HepG2 (cell line): ENCODE measurements at regions not wholly inside any gene's neighbourhood (a gene's known extent, or its start where the extent isn't known, plus 50 kb on each side); places are given as distances from the start of the nearest gene placed in this dataset.
A peak's percentile ranks its signal among the peaks of the same experiment; 100 is the strongest.
"Not testable (repeated sequence)": the region's sequence is repeated elsewhere in the genome, so short reads cannot be mapped to it uniquely, and the experiment has no call there.

Experiments
- ATAC-seq: fragments of 200-7000 bp; cut with Tn5 transposase; 3 replicates; pipeline ENCODE4 v1.9.1; 2020; ENCODE audit warnings: mild to moderate bottlenecking, moderate library complexity
- BruUV-seq: library from RNA; stranded (reverse); fragments of 400-500 nt; replicated peaks from 2 replicates; lab custom pipeline; 2021; lab: Mats Ljungman, UMichigan
- CTCF ChIA-PET: fragments of 300-600 bp; formaldehyde crosslinking; extraction: SDS; loops from one replicate; lab custom pipeline; 2021; ENCODE audit warnings: low total read pairs, inconsistent platforms, low intra/inter-chr PET ratio; lab: Yijun Ruan, JAX
- POLR2A ChIA-PET: fragments of 350-600 bp; sonication (Branson Sonifier 250); formaldehyde crosslinking; loops from one replicate; lab custom pipeline; 2020; ENCODE audit warnings: antibody characterized with exemption, inconsistent platforms; lab: Yijun Ruan, JAX
- DNase-seq: peaks from one replicate; pipeline ENCODE4 v3.0.0-alpha.2; 2015; ENCODE audit warnings: low spot score
- FAIRE-seq: peaks from 3 replicates; lab custom pipeline; 2011; peaks lifted over from hg19 to GRCh38; lab: Jason Lieb, UNC
- H2AFZ ChIP-seq: one replicate; pipeline ENCODE4 v1.6.1; 2011; ENCODE audit warnings: low read length, inconsistent platforms
- H3K27ac ChIP-seq: fragments of 300-600 bp; 3 replicates; pipeline ENCODE4 v1.8.0; 2011; ENCODE audit warnings: mixed run types, mild to moderate bottlenecking, mixed read lengths, low read length, inconsistent platforms; ENCODE audit not compliant: insufficient read depth; ENCODE audit errors: extremely low read length
- H3K27me3 ChIP-seq, 2 experiments: fragments of 200-600 bp in 1 of 2; 2 replicates in 1 of 2; 3 replicates in 1 of 2; pipeline versions ENCODE4 v1.6.0 to v1.8.0; 2011; ENCODE audit warnings: low read length in 2 of 2, mild to moderate bottlenecking in 2 of 2, moderate library complexity in 2 of 2, inconsistent platforms in 1 of 2; ENCODE audit not compliant: insufficient read depth in 2 of 2, control insufficient read depth in 1 of 2
- H3K36me3 ChIP-seq, 2 experiments: fragments of 200-600 bp in 1 of 2; replicated peaks in 1 of 2; 2 replicates in 1 of 2; 3 replicates in 1 of 2; pipeline versions ENCODE4 v1.5.1 to v1.8.0; 2011; ENCODE audit warnings: low read length in 2 of 2, inconsistent platforms in 1 of 2; ENCODE audit not compliant: insufficient read depth in 2 of 2, control insufficient read depth in 1 of 2
- H3K4me1 ChIP-seq: 2 replicates; pipeline ENCODE4 v1.5.1; 2012; ENCODE audit warnings: low read length, inconsistent platforms; ENCODE audit not compliant: insufficient read depth
- H3K4me2 ChIP-seq: 2 replicates; pipeline ENCODE4 v1.6.0; 2011; ENCODE audit warnings: low read depth, low read length, inconsistent platforms
- H3K4me3 ChIP-seq, 3 experiments: fragments of 200-600 bp in 1 of 3; sonication (generic), shearing (Covaris generic) in 1 of 3; replicated peaks in 1 of 3; 2 replicates each; pipeline ENCODE4 v1.5.1; 2011 to 2016; ENCODE audit warnings: low read length in 3 of 3, inconsistent platforms in 2 of 3, low read depth in 2 of 3, mild to moderate bottlenecking in 2 of 3, control low read depth in 1 of 3, mixed read lengths in 1 of 3; ENCODE audit not compliant: insufficient read depth in 1 of 3
- H3K79me2 ChIP-seq: one replicate; pipeline ENCODE4 v1.6.1; 2011; ENCODE audit warnings: low read length, inconsistent platforms; ENCODE audit not compliant: insufficient read depth
- H3K9ac ChIP-seq: 2 replicates; pipeline ENCODE4 v1.6.0; 2011; ENCODE audit warnings: mild to moderate bottlenecking, low read depth, low read length, inconsistent platforms; ENCODE audit not compliant: insufficient read depth
- H3K9me3 ChIP-seq: 2 replicates; pipeline ENCODE4 v1.5.1; 2012; ENCODE audit warnings: mild to moderate bottlenecking, low read length
- H4K20me1 ChIP-seq: 2 replicates; pipeline ENCODE4 v1.6.0; 2011; ENCODE audit warnings: inconsistent platforms, mild to moderate bottlenecking, low read length, moderate library complexity; ENCODE audit not compliant: insufficient read depth
- WGBS: methylation state at CpG from one replicate; pipeline ENCODE4 v1.1.6; 2017; ENCODE audit warnings: low lambda C conversion rate; 5-methylcytosine and 5-hydroxymethylcytosine counted together
- in situ Hi-C: cut with HindIII; loops from 2 replicates; pipeline ENCODE4 v1.10.0; 2017; ENCODE audit warnings: low pct_unique_long_range_greater_than_20kb; ENCODE audit not compliant: extremely low pct_ligation_motif_present
- intact Hi-C: fragments of 100-400 bp; cut with micrococcal nuclease; formaldehyde crosslinking; loops from one replicate; pipeline ENCODE4 v1.10.0; 2022; ENCODE audit not compliant: unreplicated experiment

GRCh38 chr2:89306869-89307637 is 615.6 kb downstream of the RPIA start:
- H2AFZ ChIP-seq, intact Hi-C loops, CTCF ChIA-PET, in situ Hi-C loops, H3K79me2 ChIP-seq, H3K36me3 ChIP-seq, H3K9ac ChIP-seq, H3K27me3 ChIP-seq, POLR2A ChIA-PET, H3K9me3 ChIP-seq, BruUV-seq, FAIRE-seq, H3K4me3 ChIP-seq, H3K27ac ChIP-seq, DNase-seq, H3K4me2 ChIP-seq, H3K4me1 ChIP-seq, H4K20me1 ChIP-seq: not testable (repeated sequence)
- WGBS = 66% methylated on average over 4 of the region's 8 CpGs
- ATAC-seq = peak; percentile 50

GRCh38 chr2:89318990-89319389 is 627.5 kb downstream of the RPIA start:
- H3K4me1 ChIP-seq, H2AFZ ChIP-seq, H3K27me3 ChIP-seq, CTCF ChIA-PET, H3K27ac ChIP-seq, H3K4me3 ChIP-seq, H3K9me3 ChIP-seq, intact Hi-C loops, BruUV-seq, H4K20me1 ChIP-seq, DNase-seq, POLR2A ChIA-PET, H3K36me3 ChIP-seq, H3K9ac ChIP-seq, H3K79me2 ChIP-seq, in situ Hi-C loops, H3K4me2 ChIP-seq: not testable (repeated sequence)
- WGBS = no CpG with 5 or more reads among the region's 6 CpGs
- FAIRE-seq (peak; percentile 92), ATAC-seq (peak; percentile 95)

- H3K4me1 ChIP-seq, H3K27ac ChIP-seq, FAIRE-seq, H3K79me2 ChIP-seq, intact Hi-C loops, H3K9me3 ChIP-seq, H3K36me3 ChIP-seq, in situ Hi-C loops, CTCF ChIA-PET, H3K9ac ChIP-seq, H4K20me1 ChIP-seq, H2AFZ ChIP-seq, H3K4me2 ChIP-seq, DNase-seq, H3K27me3 ChIP-seq, POLR2A ChIA-PET, BruUV-seq, ATAC-seq, H3K4me3 ChIP-seq: not testable (repeated sequence)
- WGBS = 55% methylated on average over 4 of the region's 7 CpGs
Observed at GRCh38 chr2:89325894-89326293, 634.4 kb downstream of the RPIA start.
